GM10266 (cell line): ENCODE measurements at regions not wholly inside any gene's neighbourhood (a gene's known extent, or its start where the extent isn't known, plus 50 kb on each side); places are given as distances from the start of the nearest gene placed in this dataset.
"Not testable (repeated sequence)": the region's sequence is repeated elsewhere in the genome, so short reads cannot be mapped to it uniquely, and the experiment has no call there.

Source experiments
- DNase-seq: peaks from one replicate; pipeline ENCODE4 v3.0.0; 2012; ENCODE audit errors: extremely low spot score

DNA sequence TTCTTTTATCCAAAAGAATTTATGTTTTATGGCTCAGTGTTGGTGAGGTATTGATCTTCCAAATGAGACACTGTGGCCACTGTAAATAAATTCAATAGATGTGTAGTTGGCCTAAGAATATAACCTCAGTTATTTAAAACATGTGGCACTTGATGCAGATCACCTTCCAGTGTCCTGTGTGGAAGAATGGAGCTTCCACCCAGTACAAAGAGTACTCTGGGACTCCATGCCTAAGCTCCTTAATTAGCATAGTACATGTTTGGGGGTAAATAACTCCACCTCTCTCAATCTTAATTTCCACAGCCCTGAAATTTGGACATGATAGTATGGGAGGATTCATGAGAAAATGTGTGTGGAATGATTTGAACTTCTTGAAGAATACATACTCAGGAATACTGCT is 105.7 kb downstream of the SPDYE17 start:
- DNase-seq, result not testable (repeated sequence)

DNA sequence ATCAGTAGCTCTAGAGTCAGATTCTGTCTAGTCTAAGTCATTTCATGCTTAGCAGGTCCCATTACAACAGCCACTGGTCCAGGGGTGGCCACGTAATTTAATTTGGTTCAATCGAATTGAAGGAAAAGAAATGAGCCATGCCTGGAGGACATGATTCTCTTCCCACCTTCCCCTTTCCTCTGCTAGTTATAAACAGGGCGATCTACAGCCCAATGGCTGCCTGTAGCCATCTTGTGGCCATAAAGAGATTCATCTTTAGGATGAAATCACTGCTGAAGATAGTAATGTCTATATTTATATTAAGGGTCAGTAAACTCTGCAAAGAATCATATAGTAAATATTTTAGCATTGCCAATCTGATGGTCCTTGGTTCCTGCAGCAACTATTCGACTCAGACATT is 107.4 kb downstream of the SPDYE17 start:
- DNase-seq, result not testable (repeated sequence)

DNA sequence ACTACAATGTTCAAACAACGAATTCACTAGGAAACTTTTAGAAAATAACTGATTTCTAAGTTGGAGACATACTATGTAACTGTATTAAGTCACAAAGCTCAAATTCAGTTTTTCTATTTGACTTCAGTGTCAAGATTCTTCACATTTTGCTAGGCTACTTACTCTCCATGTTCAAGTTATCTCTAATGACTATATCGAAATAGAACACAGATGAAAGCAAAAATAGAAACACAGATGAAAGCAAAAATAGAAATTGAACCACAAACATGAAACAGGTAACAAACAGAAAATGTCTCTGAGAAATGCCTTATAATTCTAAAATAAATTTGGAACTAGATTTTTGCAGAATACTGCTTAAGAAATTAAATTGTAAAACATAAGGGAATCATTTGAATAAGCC is 113.5 kb downstream of the SPDYE17 start:
- not testable (repeated sequence) for DNase-seq

DNA sequence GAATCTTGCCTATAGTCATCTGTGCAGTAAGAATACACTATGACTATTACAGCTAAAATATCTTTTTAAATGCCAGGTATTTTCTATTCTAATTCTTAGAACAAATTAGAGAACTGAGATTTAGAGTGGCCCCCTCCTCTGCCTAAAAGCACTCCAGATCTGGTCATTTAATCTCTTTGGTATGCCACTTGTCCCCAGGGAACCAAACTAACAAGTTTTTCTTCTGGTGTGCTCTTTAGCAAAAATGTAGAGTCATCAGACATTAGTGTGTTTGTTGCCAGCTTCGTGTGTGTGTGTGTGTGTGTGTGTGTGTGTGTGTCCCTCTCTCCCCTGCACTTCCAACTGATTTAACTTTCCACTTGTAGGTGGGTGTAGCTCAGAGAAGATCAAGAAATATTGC is 117.8 kb downstream of the SPDYE17 start:
- not testable (repeated sequence) for DNase-seq

DNA sequence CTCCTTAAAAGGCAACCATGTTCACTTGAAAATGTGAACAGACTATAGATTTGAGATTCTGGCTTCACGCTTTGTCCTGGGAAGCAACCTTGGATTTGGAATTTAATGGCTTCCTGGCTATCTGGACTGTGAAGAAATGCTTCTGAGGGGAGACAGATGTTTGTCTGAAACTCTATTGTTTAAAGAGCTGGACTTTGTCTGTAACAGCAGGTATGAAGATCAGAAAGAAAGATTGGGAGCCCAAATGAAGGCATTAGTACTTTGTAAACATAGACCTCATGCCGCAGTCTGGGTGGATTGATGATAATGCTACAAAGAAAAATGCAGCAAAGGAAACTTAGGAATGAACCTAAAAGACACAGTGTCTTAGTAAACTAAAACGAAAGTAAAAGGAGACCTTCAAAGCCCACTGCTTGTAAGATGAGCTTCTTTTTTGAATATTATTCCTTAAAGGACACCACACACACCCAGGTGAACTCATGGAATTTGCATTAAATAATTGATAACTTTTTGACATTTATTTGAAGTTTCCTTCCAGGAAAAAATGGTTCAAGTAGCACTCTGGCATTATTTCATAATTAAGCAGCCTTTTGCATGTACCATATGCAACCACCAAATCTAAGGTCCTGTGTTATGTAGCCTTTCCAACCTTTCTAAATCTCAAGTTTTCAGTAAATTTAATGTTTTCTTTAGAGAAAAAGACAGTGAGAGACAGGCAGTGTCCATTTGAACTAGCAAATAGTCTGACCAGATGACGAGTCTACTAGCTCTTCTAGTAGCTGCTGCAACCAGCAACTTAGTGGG is 119.9 kb downstream of the SPDYE17 start:
- DNase-seq, result not testable (repeated sequence)

DNA sequence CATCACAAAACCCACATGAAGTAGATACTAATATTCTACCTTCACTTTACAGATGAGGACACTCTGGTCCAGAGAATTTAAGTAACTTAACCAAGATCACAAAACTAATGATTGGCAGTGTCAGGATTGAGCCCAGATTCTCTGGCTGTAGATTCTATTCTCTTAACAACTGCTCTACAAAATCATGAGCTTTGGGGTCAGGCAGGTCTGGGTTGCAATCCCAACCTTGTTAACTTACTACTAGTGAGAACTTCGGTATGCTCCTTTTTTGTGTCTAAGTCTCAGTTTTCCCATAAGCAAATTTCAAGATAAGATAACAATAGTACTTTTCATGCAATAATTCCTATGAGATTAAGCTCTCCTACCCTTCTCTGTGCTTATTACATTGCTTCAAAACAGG is 127.5 kb downstream of the SPDYE17 start:
- DNase-seq, result not testable (repeated sequence)

DNA sequence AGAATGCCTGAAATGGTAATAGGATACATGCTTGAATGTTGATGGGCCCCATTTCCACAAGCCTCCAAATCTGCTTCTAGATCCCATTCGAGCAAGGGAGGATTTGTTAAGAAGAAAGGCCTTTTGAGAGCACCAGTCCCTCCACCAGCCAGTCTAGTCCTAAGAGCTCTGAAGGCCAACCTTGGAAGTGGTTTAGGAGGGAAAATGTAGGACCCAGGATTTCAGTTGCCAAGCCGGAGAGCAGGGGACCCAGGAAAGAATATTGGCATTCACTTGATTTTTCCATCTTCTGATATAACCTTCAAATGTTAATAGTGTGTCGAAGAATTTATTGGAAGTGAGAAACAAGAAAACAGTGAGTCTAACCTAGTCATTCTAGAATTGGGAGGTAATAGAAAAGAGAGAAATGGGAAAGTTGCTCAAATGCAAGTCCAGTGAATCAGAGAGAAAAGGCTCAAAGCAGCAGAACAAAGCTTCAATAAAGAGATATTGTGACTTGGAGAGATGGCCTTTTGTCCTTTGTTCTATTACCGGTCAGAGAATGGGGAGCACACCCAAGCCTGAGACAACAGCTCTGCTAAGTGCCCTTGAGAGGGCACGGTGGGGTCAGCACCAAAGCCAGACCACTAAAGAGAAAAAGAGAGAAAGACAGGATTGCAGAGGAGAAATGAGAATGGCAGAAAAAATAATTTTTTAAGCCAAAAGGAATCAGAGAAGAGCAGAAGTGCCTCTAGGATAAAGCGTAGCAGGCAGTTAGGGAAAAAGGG is 130.0 kb downstream of the SPDYE17 start:
- DNase-seq, result not testable (repeated sequence)

DNA sequence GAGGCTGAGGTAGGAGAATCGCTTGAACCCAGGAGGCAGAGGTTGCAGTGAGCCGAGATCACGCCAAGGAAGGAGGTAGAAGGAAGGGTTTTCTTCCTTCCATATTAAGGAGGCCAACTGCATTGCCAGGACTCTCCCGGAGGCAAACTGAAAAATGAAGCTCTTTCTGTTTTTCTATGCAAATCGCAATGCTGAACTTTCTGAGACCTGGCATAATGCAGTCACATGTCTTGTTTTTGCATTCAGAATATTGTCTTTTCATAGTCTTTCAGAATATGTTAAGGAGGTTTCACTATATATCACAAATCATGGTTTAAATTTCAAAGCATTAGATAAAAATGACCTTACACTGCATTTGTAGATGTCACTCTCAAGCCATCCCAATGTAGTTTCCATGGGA is 133.4 kb downstream of the SPDYE17 start:
- not testable (repeated sequence) for DNase-seq

DNA sequence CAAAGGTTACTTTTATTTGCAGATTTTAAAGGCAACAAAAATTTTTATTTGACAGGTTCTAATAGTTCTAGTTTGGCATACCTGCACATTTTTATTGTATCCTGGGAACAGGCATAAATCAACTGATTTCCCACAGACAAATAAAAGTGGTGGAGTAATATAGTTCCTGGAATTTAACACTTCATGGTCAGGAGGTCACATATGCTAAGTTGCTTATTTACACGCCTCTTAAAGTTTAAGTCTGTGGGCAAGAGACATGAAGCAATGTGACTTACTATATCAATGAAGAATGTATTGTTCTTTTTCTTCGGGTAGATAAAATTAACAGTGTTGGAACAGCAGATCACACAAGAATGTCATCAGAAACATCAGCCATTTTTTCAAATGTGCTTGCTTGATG is 135.2 kb downstream of the SPDYE17 start:
- not testable (repeated sequence) for DNase-seq

DNA sequence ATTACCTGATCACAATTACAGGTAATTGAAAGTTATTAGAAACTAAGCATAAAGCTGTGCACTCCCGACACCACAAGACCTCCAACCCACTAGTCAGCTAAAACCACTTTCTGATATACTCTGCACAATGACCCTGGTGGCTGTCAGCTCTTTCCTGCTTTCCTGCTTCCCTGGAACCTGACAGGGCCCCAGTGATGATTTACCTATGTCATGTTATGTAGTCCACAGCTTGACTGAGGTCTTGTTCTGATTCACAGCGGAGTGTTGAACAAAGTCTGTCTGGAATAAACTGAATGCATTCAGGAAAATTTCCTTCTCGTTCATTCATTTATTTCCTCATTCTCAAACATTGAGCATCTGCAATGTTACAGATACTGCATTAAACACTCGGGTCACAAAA is 136.5 kb downstream of the SPDYE17 start:
- not testable (repeated sequence) for DNase-seq

DNA sequence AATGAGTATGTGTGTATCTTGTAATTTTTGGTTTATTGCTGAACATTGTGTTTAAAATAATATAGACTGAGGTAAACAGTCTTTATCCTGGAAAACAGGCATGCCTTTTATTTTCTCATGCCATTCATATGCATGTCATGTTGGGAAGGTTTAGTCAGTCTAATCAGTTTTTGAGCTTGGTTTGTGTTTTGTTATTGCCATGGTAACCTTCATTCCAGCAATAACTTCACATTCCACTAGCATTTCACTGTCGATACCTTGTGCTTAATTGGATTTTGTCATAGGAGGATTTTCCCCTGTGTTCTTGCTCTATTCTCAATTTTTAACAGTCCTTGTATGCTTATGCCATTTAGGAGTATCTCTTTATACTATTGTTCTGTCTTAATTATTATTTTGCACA is 140.4 kb downstream of the SPDYE17 start:
- not testable (repeated sequence) for DNase-seq

DNA sequence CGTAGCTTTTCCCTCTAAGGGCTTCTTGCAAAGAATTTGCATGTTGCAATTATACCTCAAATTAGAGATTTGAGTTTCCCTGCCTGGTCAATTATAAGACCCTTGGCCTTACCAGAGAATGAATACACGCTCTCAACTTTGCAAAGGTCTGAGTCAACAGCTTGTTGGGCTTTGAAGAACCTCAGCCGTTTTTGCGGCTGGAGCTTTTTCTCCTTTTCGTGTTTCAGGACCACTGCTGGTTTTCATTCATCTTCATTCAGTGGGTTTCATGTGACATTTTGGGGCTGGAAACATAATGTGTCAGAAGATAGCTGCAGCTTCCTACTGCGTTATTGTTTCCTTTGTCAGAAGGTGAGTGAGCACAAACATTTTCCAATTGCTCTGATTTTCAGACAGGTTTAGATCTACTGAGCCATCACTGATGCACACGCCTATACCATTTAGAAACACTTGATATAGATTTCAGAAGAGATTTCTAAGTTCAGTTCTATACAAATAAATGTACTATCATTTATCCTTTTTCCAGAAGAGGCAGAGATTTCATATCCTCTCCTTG is 152.3 kb downstream of the SPDYE17 start:
- DNase-seq, result not testable (repeated sequence)

DNA sequence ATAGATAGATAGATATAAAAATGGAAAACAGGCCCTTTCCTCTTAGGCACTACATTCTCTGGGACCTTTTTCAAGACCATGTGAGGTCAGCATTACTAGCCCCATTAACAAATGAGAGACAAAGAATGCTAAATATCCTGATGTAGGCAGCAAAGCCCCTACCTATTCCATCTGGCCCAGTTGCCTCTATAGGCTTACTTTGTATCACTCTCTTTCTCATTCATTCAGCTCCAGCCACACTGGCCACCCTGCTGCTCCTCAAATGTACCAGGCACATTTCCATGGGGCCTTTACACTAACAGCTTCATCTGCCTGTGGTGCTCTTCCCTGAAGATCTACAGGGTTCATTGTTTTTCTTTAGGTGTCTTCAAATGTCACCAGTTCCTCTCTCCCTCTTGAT is 156.4 kb downstream of the SPDYE17 start:
- DNase-seq, result not testable (repeated sequence)

DNA sequence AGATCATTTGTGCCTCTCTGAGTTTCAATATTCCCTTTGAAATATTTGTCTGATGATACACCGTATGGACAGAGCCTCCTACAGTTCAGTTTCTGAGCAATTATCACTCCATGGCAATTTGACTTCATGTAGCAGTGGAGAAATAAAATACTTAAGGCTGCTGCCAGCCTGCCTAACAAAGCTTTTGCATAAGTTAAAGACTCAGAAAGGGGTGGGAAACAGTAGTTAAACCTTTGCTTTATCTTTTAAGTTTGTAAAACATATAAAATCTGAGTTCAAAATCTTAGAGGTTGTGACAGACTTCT is 161.7 kb downstream of the SPDYE17 start:
- DNase-seq, result not testable (repeated sequence)

DNA sequence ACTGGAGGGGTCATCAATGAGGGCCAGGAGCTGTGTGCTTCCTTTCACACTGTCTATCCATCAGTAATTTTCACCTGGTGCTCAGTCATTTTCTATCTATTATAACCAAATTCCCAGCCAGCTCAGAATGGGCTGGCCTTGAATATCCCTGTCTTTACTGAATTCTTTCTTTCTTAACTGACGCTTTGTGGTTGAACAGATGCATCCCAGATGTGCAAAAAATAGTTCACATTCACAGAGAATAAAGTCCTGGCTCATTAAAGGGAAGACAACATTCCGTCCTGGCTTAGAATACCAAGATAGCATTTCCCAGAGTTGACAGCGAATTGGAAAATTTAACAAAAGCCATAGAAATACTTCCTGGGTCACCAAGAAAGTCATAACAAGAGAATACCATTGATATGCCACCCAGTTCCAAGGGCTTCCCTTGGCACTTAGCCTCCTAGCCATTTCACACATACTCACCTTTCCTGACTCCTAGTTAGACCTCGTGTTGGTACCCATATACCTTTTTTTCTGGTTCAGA is 164.7 kb downstream of the SPDYE17 start:
- not testable (repeated sequence) for DNase-seq

DNA sequence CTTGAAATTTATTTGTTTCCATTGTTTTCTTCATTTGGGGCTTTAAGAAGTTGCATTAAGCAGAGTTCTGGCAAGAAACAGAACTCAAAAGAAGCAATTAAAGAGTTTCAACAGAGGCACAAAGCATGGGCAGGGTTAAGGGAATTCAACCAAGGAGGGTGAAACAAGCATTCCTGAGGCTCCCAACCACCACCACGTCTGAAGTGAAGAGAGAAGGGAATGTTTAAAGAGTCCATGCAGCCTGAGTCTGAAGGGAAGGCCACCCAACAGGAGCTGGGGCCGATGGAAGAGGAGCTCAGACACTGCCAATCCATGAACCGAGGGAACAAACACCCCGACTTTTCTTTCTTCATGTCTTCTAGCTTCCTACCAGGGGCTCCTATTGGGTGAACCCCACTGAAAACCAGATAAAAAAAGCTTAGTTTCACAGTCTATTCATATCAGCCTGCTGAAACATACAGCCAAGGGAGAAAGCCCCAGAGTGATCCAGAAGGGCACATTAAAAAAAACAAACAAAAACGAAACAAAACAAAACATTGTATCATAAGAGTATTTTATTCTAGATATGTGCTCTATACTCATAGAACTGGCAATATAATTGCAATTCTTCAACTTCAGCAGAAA is 168.9 kb downstream of the SPDYE17 start:
- DNase-seq, result not testable (repeated sequence)

DNA sequence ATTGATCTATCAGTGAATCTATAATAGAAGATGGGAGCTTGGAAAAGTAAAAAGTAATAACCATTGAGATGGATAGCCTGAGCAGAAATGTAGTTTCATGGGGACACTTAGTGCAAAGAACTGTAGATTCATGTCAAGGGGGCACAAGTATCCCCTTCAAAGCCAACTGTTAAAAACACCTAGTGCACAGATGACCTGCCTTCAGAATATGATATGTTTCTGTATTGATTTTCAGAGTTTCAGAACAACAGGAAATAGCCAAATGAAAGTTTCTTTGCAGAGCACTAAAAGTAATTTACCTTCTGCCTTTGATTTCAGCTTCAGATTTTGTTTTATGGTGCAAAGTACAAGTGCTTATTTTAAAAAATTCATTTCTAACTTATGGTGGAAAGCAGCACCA is 169.9 kb downstream of the SPDYE17 start:
- DNase-seq, result not testable (repeated sequence)

DNA sequence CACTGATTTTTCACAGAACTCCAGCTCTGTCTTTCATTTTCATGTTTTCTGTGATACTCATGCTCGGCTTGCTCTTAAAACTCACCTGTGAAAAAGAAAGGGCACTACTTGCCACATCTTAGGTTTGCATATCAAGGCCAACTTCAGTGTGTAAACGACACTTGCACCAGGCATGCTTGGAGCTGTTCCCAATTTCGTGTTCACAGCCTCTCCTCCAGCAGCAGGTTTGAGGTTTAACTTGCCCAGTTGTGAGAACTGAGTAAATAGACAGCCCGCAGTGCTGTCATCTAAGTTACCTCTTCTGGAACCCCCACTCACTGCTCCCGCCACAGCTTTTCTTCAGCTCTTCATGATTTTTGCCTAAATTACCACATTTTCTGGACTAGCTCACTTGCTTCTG is 172.2 kb downstream of the SPDYE17 start:
- DNase-seq, result not testable (repeated sequence)

DNA sequence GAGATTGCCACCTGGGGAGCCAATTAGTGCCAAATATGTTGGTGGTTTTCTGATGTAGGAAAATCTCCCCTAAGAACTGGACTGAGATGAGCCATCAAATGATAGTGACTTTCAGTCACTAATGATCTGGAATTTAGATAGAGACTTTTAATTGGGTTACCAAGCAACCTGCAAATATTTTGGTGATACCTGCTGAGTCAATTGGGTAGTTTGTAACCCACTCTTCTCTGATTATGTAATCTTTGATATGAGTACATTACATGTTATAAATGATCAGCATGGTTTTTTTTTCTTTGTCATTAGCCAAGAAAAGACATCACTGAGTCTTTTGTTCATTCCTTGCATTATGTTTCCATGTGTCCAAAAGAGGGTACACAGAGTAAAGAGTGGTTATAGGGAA is 177.5 kb downstream of the SPDYE17 start:
- DNase-seq, result not testable (repeated sequence)

DNA sequence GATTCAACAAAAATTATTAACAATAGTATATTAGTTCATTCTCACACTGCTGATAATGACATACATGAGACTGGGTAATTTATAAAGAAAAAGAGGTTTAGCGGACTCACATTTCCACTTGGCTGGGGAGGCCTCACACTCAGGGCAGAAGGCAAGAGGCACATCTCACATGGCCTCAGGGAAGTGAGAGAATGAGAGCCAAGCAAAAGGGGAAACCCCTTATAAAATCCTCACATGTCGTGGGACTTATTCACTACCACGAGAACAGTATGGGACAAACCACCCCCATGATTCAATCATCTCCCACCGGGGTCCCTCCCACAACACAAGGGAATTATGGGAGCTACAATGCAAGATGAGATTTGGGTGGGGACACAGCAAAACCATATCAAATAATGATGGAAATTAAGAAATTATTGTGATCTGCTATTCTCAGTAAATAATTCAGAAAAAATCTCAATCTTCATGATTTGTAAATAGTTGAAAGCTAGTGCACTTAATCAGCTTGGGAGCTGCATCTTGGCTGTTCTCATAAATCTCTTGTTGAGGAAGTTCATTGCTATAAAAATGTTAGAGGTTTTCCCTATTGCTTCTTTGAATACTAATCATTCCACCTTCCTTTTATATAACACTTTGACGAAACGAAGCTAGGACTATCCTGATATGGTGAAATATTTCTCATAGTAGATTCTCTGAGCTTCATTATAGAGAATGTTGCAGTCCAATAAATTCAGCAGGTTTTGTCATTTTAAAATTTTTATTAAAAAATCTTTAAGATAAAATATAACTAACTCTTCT is 179.2 kb downstream of the SPDYE17 start:
- not testable (repeated sequence) for DNase-seq

DNA sequence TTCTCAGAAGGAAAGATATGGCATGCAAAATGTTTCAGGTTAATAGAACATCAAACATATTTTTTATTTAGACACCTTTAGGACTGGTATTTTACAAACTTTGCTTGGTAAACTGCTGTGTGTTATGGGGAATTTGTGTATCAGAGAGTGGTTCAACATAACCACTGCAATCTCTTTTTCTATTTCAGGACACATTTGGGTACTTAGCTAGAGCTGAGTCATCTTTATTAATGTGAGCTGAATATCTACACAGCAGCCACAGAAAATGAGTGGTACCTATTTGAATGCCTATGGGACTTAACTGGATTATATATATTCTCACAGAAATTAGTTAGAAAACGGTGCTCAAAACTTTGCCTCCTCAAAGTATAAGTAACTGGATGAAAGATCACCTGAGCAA is 179.8 kb downstream of the SPDYE17 start:
- not testable (repeated sequence) for DNase-seq
